H1 (cell line): ENCODE measurements at regions not wholly inside any gene's neighbourhood (a gene's known extent, or its start where the extent isn't known, plus 50 kb on each side); places are given as distances from the start of the nearest gene placed in this dataset.

Source experiments
- TAF7 ChIP-seq: optimal IDR thresholded peaks from 2 replicates; pipeline ENCODE3; 2011; ENCODE audit warnings: low read depth, mild to moderate bottlenecking, inconsistent platforms, low read length, moderate library complexity, borderline replicate concordance

DNA sequence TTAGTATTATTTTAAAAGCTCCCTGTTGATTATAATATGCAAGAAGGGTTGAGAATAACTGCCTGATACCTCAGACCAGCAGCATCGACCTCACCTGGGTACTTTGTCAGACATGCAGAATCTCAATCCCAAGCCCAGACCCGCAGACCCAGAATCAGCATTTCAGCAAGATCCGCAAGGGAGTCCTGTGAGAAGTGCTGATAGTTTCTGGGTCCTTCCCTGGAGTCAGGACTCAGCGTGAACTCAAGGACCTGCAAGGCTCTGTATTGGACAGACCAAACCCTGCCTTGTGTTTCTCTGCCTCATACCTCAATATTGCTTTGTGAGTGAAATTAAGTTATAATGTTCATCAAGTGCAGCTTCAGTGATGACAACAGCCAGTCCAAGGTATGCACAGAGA lies 149.5 kb upstream of the NPY start (continued):
- TF ChIP-seq TAF7, result no peak
